Gastrocnemius medialis (tissue), 4 donors: ENCODE measurements at regions not wholly inside any gene's neighbourhood (a gene's known extent, or its start where the extent isn't known, plus 50 kb on each side); places are given as distances from the start of the nearest gene placed in this dataset.

Source experiments
- CTCF ChIP-seq, 5 experiments: fragments of 450-650 bp in 3 of 5; fragments of 200-600 bp in 2 of 5; sonication (generic) in 2 of 5; IDR thresholded peaks in 4 of 5; conservative IDR thresholded peaks in 1 of 5; 1 replicate in 4 of 5; 2 replicates in 1 of 5; pipeline ENCODE4 v1.5.1; 2016 to 2019; ENCODE audit warnings: antibody characterized with exemption in 5 of 5, mild to moderate bottlenecking in 3 of 5, moderate library complexity in 3 of 5
- POLR2A ChIP-seq, 2 donors: fragments of 450-650 bp; IDR thresholded peaks; one replicate each; pipeline ENCODE4 v1.6.1; 2017; ENCODE audit warnings: antibody characterized with exemption in 2 of 2, mild to moderate bottlenecking in 2 of 2, moderate library complexity in 2 of 2

- TF ChIP-seq POLR2A (IDR thresholded peaks at IDR 0.05) (no peak), CTCF (IDR thresholded peaks at IDR 0.05 in 4 of 5, conservative IDR thresholded peaks at IDR 0.05 in 1 of 5) (no peak)
These were observed 80.8 kb upstream of the PCBD1 start for GRCh38 chr10:70969188-70969587.
